Epithelial cell of esophagus (primary cell): ENCODE measurements at regions not wholly inside any gene's neighbourhood (a gene's known extent, or its start where the extent isn't known, plus 50 kb on each side); places are given as distances from the start of the nearest gene placed in this dataset.

ENCODE experiments used
- DNase-seq: peaks from one replicate; pipeline ENCODE4 v3.0.0; 2010; ENCODE audit warnings: low read depth
- H3K4me3 ChIP-seq: 2 replicates; pipeline ENCODE4 v1.5.1; 2011; ENCODE audit warnings: mild to moderate bottlenecking, low read length, control low read depth
- TF ChIP-seq, protein P1 (sequence below): IDR thresholded peaks from 2 replicates; pipeline ENCODE4 v1.5.1; 2011; ENCODE audit warnings: low read depth, mild to moderate bottlenecking, low read length, control low read depth, inconsistent platforms; ENCODE audit not compliant: insufficient read depth; ENCODE audit errors: missing control alignments

DNA sequence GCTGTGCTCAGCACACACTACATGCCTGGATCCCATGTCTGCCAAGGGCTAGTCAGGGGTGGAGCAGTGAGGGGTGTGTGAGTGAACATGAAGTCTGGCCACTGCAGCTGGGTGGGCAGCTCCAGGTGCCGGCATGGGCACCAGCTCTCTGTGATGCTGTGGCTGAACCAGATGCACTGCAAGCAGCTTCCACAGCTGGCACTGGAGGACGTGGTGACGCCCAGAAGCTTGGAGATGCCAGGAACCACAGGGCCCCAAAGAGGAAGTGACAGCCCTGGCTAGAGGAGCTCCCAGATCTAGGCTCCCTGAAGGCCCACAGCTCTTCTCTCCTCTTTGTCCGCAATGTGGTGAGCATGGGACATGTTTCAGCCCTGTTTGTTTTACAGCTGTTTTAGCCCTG is 776.3 kb upstream of the POU3F3 start:
- no peak overlapping the region for H3K4me3 ChIP-seq
- TF ChIP-seq, protein P1, sequence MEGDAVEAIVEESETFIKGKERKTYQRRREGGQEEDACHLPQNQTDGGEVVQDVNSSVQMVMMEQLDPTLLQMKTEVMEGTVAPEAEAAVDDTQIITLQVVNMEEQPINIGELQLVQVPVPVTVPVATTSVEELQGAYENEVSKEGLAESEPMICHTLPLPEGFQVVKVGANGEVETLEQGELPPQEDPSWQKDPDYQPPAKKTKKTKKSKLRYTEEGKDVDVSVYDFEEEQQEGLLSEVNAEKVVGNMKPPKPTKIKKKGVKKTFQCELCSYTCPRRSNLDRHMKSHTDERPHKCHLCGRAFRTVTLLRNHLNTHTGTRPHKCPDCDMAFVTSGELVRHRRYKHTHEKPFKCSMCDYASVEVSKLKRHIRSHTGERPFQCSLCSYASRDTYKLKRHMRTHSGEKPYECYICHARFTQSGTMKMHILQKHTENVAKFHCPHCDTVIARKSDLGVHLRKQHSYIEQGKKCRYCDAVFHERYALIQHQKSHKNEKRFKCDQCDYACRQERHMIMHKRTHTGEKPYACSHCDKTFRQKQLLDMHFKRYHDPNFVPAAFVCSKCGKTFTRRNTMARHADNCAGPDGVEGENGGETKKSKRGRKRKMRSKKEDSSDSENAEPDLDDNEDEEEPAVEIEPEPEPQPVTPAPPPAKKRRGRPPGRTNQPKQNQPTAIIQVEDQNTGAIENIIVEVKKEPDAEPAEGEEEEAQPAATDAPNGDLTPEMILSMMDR: no peak
- no peak for DNase-seq

- H3K4me3 ChIP-seq: no peak overlapping the region
- TF ChIP-seq, protein P1: no peak
- DNase-seq: no peak
These were observed 775.3 kb upstream of the POU3F3 start for GRCh38 chr2:104078431-104079157.

DNA sequence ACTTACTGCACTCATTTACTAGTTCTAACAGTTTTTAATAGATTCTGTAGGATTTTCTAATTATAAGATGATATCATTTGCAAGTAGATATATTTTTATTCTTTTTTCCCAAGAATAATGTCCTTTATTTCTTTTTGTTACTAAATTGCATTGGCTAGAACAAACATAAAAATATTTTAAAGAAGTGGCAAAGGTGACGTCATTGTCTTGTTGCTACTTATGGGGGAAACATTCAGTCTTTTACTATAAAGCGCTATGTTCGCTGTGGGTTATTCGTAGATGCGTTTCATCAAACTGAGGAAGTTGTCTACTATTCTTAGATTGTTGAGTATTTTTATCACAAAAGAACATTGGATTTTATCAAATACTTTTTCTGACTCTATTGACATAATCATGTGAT is 765.2 kb upstream of the POU3F3 start:
- TF ChIP-seq, protein P1: no peak
- H3K4me3 ChIP-seq: no peak overlapping the region
- DNase-seq: no peak

- H3K4me3 ChIP-seq: no peak overlapping the region
- DNase-seq: no peak
- TF ChIP-seq, protein P1: no peak
These were observed 763.5 kb upstream of the POU3F3 start for GRCh38 chr2:104090407-104090806.

GRCh38 chr2:104091894-104092293 is 762.0 kb upstream of the POU3F3 start:
- DNase-seq: no peak
- TF ChIP-seq, protein P1: no peak
- H3K4me3 ChIP-seq: no peak overlapping the region

DNA sequence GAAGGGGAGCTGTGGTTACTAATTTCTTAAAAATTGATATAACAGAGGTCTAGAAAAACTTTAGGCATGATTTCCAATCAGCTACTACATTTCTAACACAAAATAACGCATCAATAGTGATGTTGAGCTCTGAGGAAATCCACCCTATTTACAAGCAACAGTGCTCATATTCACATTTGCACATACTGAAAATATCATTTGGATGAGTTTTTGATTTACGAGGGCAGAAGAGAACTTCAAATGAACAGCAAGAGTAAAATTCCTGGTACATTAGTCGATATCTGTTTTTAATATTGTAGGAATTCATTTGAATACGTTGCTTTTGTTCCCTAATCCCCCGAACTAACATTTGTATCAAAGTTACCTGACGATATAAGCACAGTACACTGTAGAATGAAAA is 761.0 kb upstream of the POU3F3 start:
- TF ChIP-seq, protein P1: no peak
- no peak for DNase-seq

DNA sequence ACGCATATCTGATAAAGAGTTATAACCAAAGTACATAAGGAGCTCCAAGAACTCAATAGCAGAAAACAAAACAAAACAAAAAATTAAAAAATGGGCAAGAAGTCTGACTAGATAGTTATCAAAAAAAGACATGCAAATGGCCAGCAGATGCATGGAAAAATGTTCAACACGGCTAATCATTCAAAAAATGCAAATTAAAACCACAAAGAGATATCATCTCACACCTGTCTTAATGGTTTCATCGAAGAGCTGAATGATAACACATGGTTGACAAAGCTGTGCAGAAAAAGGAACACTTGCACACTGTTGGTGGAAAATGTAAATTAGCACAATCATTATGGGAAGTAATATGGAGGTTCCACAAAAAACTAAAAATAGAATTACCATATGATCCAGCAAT is 751.3 kb upstream of the POU3F3 start:
- DNase-seq: no peak
- no peak overlapping the region for H3K4me3 ChIP-seq
- TF ChIP-seq, protein P1: no peak

More for the DNA sequence above, 761.0 kb upstream of the POU3F3 start:
- H3K4me3 ChIP-seq: no peak overlapping the region
